ENCODE measurements at regions not wholly inside any gene's neighbourhood (a gene's known extent, or its start where the extent isn't known, plus 50 kb on each side); places are given as distances from the start of the nearest gene placed in this dataset.

- no peak for TF ChIP-seq CTCF (conservative IDR thresholded peaks at IDR 0.05)
- TF ChIP-seq ZFX (IDR thresholded peaks at IDR 0.05): no peak
Observed at GRCh38 chr16:86103320-86103719, 204.4 kb downstream of the IRF8 start.

Measured in C4-2B (cell line).